HepG2 (cell line): ENCODE measurements at regions not wholly inside any gene's neighbourhood (a gene's known extent, or its start where the extent isn't known, plus 50 kb on each side); places are given as distances from the start of the nearest gene placed in this dataset.

ENCODE experiments used
- FOXK1 ChIP-seq: sonication (generic); formaldehyde crosslinking; IDR thresholded peaks from 2 replicates; pipeline ENCODE4 v1.4.0; 2020; ENCODE audit warnings: low read depth, missing genetic modification reagents, borderline replicate concordance
- ZBTB1 ChIP-seq: sonication (generic); formaldehyde crosslinking; IDR thresholded peaks from 2 replicates; pipeline ENCODE4 v1.4.0; 2020; ENCODE audit warnings: missing genetic modification reagents, borderline replicate concordance

DNA sequence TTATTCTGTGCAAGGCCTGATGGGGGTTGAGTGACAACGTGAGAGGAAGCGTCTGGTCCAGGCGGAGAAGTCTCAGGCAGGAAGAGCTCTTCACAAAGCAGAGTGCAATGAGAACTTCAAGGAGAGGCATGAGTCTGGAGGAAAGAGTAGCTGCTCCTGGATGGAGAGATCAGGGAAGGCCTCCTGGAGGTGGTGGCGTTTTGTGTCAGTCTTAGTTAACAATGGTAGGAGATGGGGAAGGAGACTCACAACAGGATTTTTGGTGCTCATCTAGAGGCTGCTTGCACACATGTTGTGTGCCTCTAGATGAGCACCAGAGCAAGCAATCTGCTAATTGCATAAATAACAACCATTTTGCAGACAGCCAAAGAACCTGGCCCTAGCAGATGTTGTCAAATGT lies 442.8 kb upstream of the PODXL start:
- no peak for TF ChIP-seq ZBTB1 (CRISPR knock-in tag)
- no peak for TF ChIP-seq FOXK1
